GM19193 (cell line): ENCODE measurements at regions not wholly inside any gene's neighbourhood (a gene's known extent, or its start where the extent isn't known, plus 50 kb on each side); places are given as distances from the start of the nearest gene placed in this dataset.

ENCODE experiments used
- POLR2A ChIP-seq: IDR thresholded peaks from 4 replicates; pipeline ENCODE4 v1.6.1; 2011; ENCODE audit not compliant: insufficient read depth, insufficient read length; ENCODE audit errors: extremely low read depth

DNA sequence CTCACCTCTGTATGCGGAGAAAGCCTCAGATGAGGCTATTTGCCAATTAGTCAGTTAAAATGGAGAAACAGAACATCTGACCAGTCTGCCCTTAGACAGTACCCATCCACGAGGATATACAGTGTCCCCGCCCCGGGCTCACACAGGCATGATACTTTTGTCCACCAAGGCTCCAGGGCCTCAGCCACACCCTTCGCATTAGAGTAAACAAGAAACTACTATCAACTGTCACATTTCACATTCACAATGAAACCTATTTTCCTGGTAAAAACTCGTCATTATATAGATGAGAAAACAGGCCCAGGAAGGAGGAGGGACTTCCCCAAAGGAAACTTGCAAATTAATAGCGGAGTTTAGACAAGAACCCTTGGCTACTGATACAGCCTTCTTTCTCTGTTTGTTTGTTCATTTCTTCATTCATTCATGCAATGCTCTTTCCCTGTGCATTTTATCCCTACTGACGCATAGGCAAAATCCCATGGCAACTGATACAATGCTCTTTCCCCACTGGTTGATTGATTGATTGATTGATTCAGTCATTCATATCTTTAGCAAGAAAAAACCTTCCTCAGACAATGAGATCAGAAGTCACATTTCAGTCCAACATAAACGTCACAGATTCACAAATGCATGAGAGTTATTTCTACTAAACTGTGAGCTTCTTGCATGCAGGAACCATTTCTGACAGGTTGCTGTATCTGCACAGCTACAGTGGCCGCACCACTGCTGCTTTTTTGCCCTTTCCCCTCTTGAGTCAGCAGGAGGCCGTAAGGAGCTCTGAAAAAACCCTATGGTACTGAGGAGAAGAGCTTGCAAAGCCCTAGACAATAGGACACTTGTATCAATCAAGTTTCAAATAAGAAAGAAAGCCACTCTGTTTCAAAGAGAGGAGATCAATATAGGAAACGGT lies 777.1 kb downstream of the RNF144A start:
- TF ChIP-seq POLR2A = no peak

GRCh38 chr2:7697052-7697451 lies 779.8 kb downstream of the RNF144A start:
- TF ChIP-seq POLR2A = no peak

DNA sequence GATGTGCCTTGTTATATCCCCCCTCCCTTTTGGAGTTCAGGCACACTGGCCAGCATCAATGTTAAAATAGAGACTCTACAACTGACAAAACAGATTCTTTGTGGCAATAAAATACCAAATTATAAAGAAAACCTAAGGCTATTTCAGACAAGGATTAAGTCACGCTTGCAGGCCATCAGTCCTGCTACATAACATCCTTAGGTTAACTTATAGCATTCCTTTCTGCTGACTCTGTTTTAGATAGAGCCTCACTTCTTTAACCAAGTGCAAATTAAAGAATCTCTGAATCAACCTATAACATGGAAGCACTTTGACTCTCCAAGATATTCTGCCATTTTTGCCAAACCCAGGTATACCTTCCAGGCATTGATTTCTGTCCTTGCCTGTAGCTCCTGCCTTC lies 784.6 kb downstream of the RNF144A start:
- TF ChIP-seq POLR2A = no peak

DNA sequence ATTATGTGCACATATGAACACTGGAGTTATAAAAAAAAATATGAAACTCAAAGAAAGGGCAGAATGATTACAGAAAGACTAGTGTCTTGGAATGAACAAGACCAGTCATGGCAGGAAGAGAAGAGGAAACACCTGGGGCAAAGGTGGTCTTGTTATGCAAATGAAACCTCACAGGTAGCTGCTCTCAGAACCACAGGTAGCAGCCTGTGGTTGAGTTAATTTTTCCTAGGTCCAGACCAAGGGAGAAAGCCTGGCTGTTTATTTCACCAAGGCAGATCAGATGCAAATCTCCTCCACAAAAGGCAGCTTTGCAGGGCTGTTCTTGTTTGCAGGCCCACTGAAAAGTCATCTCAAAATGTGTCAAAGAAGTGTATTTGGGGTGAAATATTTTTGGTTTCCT lies 785.8 kb downstream of the RNF144A start:
- TF ChIP-seq POLR2A = no peak

DNA sequence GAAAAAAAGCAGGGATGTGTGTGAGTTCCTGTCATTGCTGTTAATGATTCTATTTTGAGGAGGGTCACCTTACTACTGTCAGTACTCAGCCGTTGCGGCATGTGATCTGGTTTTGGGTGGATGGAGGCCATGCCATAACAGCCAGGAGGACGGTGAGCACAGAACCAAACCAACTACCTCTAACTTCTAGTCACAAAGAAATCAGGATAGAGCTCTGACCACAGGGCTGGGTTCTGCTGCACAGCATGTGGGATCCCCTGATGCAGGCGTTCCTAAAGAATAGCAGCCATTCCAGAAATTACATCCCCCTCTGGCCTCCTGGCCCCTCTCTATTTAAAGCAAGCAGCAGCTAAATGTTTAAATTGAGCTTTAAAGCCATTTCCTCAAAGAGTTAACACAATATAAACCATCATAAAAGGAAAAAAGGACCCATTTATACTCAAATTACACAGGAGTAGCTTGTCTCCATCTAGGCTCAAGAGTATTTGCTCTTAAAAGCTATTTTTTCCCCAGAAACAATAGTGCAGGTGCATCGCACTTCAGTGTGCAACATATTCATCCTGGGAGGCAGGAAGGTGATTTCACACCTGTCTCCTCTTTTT lies 786.4 kb downstream of the RNF144A start:
- no peak for TF ChIP-seq POLR2A

GRCh38 chr2:7704296-7704865 lies 787.2 kb downstream of the RNF144A start:
- no peak for TF ChIP-seq POLR2A

- no peak for TF ChIP-seq POLR2A
Measured at GRCh38 chr2:7706791-7707190, 789.6 kb downstream of the RNF144A start.

GRCh38 chr2:7707723-7708122 lies 790.5 kb downstream of the RNF144A start:
- no peak for TF ChIP-seq POLR2A

- no peak for TF ChIP-seq POLR2A
Measured at GRCh38 chr2:7709907-7710306, 792.7 kb downstream of the RNF144A start.

GRCh38 chr2:7711167-7711566 lies 794.0 kb downstream of the RNF144A start:
- no peak for TF ChIP-seq POLR2A

DNA sequence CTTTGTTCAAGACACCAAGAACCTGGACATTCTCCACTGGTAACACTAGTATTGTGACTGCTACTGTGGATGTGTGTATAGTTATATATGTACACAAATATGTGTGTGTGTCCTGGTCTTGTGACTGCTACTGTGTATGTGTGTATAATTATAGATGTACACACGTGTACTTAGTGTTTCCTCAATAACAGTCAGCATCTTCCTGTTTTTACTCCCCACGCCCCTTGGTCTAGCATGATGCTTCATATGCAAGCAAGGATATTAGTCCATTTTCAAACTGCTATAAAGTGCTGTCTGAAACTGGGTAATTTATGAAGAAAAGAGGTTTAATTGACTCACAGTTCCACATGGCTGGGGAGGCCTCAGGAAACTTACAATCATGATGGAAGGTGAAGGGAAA lies 802.7 kb downstream of the RNF144A start:
- TF ChIP-seq POLR2A = no peak

- TF ChIP-seq POLR2A = no peak
Measured at GRCh38 chr2:7721413-7721995, 804.3 kb downstream of the RNF144A start.

DNA sequence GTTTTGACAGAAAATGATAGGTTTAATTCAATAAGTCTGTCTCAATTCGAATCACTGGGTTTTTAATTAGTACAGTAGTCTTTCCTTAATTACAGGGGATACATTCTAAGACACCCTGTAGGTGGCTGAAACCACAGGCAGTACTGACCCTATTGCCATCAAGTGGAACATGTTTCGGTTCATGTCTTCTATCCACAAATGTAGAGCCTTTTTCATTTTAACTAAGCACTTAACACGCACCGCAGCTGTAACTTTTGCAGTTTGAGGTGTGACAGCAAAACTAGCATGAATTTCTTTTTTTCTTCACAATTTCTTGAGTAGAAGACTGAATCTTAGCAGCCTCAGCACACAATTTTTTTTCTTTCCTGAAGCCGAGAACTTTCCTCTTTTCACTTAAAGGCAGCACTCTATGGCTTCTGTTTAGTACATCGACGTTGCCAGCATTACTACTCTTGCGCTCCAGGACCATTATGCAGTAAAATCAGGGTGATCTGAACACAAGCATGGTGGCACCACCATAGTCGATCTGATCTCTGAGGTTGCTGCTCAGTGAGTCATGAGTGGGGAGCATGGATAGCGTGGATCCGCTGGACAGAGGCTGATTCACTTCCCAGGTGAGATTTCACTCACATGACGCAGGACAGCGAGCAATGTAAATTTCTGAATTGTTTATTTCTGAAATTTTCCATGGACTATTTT lies 805.1 kb downstream of the RNF144A start:
- no peak for TF ChIP-seq POLR2A

- no peak for TF ChIP-seq POLR2A
Measured at GRCh38 chr2:7724336-7724735, 807.1 kb downstream of the RNF144A start.
